ENCODE measurements at regions not wholly inside any gene's neighbourhood (a gene's known extent, or its start where the extent isn't known, plus 50 kb on each side); places are given as distances from the start of the nearest gene placed in this dataset.

DNA sequence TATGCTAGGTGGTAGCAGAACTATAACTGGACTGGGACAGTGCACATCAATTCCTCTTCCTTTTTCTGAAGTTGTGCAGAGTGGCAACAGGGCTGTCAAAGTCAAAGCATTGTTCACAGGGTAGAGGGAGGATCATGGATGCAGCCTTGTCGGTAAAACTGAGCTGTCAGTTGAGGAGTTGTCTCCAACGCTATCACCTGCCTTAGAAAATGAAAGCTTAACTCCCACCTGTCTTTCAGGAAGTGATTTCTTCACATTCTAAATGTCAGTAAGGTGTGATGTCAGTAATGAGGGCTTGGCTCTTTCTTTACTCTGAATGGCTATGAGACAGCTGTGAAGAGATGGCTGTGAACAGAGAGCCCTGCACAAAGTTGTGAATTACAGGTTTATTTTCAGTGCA, 66.4 kb upstream of the BANK1 start:
- TF ChIP-seq, protein P1, sequence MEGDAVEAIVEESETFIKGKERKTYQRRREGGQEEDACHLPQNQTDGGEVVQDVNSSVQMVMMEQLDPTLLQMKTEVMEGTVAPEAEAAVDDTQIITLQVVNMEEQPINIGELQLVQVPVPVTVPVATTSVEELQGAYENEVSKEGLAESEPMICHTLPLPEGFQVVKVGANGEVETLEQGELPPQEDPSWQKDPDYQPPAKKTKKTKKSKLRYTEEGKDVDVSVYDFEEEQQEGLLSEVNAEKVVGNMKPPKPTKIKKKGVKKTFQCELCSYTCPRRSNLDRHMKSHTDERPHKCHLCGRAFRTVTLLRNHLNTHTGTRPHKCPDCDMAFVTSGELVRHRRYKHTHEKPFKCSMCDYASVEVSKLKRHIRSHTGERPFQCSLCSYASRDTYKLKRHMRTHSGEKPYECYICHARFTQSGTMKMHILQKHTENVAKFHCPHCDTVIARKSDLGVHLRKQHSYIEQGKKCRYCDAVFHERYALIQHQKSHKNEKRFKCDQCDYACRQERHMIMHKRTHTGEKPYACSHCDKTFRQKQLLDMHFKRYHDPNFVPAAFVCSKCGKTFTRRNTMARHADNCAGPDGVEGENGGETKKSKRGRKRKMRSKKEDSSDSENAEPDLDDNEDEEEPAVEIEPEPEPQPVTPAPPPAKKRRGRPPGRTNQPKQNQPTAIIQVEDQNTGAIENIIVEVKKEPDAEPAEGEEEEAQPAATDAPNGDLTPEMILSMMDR (IDR thresholded peaks at IDR 0.05 in 2 of 3, conservative IDR thresholded peaks at IDR 0.05 in 1 of 3; ENCODE audit: control insufficient read depth in 2 of 3, extremely low read depth in 1 of 3, insufficient read depth in 1 of 3, low read depth in 3 of 3, low read length in 3 of 3): no peak
- no peak for TF ChIP-seq SMARCA5 (IDR thresholded peaks at IDR 0.05)
- no peak for TF ChIP-seq CEBPB (IDR thresholded peaks at IDR 0.05; ENCODE audit: borderline replicate concordance in 1 of 2, low read depth in 2 of 2, low read length in 2 of 2)
- no peak for TF ChIP-seq YY1 (IDR thresholded peaks at IDR 0.05; ENCODE audit: low read depth, low read length)
- TF ChIP-seq, protein P2, sequence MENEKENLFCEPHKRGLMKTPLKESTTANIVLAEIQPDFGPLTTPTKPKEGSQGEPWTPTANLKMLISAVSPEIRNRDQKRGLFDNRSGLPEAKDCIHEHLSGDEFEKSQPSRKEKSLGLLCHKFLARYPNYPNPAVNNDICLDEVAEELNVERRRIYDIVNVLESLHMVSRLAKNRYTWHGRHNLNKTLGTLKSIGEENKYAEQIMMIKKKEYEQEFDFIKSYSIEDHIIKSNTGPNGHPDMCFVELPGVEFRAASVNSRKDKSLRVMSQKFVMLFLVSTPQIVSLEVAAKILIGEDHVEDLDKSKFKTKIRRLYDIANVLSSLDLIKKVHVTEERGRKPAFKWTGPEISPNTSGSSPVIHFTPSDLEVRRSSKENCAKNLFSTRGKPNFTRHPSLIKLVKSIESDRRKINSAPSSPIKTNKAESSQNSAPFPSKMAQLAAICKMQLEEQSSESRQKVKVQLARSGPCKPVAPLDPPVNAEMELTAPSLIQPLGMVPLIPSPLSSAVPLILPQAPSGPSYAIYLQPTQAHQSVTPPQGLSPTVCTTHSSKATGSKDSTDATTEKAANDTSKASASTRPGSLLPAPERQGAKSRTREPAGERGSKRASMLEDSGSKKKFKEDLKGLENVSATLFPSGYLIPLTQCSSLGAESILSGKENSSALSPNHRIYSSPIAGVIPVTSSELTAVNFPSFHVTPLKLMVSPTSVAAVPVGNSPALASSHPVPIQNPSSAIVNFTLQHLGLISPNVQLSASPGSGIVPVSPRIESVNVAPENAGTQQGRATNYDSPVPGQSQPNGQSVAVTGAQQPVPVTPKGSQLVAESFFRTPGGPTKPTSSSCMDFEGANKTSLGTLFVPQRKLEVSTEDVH (IDR thresholded peaks at IDR 0.05; ENCODE audit: low read depth, partially characterized antibody): no peak
- TF ChIP-seq BMI1 (IDR thresholded peaks at IDR 0.05; ENCODE audit: borderline replicate concordance): no peak
